Liver (tissue), 3 donors: ENCODE measurements at regions not wholly inside any gene's neighbourhood (a gene's known extent, or its start where the extent isn't known, plus 50 kb on each side); places are given as distances from the start of the nearest gene placed in this dataset.

Source experiments
- FOXA2 ChIP-seq: IDR thresholded peaks from 2 replicates; pipeline ENCODE4 v1.6.1; 2016; ENCODE audit warnings: antibody characterized with exemption
- GABPA ChIP-seq, 2 donors: IDR thresholded peaks in 1 of 2; conservative IDR thresholded peaks in 1 of 2; 2 replicates each; pipeline ENCODE4 v1.6.1; 2016; ENCODE audit warnings: antibody characterized with exemption in 2 of 2, mild to moderate bottlenecking in 1 of 2, moderate library complexity in 1 of 2
- HNF4G ChIP-seq: IDR thresholded peaks from 2 replicates; pipeline ENCODE4 v1.6.1; 2016; ENCODE audit warnings: antibody characterized with exemption
- JUND ChIP-seq, 2 donors: IDR thresholded peaks; 2 replicates each; pipeline ENCODE4 v1.6.1; 2016; ENCODE audit warnings: antibody characterized with exemption in 2 of 2
- NR2F2 ChIP-seq: IDR thresholded peaks from 2 replicates; pipeline ENCODE4 v1.6.1; 2016; ENCODE audit warnings: antibody characterized with exemption
- TF ChIP-seq, protein P1 (sequence below): IDR thresholded peaks from 2 replicates; pipeline ENCODE4 v1.6.1; 2016; ENCODE audit warnings: antibody characterized with exemption, mild to moderate bottlenecking
- TF ChIP-seq, protein P2 (sequence below): fragments of 150-350 bp; IDR thresholded peaks from 2 replicates; pipeline ENCODE4 v1.5.1; 2017; ENCODE audit warnings: improper control_type of control experiment, low read depth, low read length; ENCODE audit not compliant: missing input control
- donor health status: healthy.
- donor health status: healthy.

GRCh38 chr2:38427054-38427453 lies 50.0 kb upstream of the ATL2 start (continued):
- TF ChIP-seq, protein P1, sequence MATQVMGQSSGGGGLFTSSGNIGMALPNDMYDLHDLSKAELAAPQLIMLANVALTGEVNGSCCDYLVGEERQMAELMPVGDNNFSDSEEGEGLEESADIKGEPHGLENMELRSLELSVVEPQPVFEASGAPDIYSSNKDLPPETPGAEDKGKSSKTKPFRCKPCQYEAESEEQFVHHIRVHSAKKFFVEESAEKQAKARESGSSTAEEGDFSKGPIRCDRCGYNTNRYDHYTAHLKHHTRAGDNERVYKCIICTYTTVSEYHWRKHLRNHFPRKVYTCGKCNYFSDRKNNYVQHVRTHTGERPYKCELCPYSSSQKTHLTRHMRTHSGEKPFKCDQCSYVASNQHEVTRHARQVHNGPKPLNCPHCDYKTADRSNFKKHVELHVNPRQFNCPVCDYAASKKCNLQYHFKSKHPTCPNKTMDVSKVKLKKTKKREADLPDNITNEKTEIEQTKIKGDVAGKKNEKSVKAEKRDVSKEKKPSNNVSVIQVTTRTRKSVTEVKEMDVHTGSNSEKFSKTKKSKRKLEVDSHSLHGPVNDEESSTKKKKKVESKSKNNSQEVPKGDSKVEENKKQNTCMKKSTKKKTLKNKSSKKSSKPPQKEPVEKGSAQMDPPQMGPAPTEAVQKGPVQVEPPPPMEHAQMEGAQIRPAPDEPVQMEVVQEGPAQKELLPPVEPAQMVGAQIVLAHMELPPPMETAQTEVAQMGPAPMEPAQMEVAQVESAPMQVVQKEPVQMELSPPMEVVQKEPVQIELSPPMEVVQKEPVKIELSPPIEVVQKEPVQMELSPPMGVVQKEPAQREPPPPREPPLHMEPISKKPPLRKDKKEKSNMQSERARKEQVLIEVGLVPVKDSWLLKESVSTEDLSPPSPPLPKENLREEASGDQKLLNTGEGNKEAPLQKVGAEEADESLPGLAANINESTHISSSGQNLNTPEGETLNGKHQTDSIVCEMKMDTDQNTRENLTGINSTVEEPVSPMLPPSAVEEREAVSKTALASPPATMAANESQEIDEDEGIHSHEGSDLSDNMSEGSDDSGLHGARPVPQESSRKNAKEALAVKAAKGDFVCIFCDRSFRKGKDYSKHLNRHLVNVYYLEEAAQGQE: no peak
- TF ChIP-seq NR2F2 (no peak), JUND (IDR thresholded peaks at IDR 0.05) (no peak), GABPA (IDR thresholded peaks at IDR 0.05 in 1 of 2, conservative IDR thresholded peaks at IDR 0.05 in 1 of 2) (no peak), FOXA2 (no peak), HNF4G (no peak)
- TF ChIP-seq, protein P2, sequence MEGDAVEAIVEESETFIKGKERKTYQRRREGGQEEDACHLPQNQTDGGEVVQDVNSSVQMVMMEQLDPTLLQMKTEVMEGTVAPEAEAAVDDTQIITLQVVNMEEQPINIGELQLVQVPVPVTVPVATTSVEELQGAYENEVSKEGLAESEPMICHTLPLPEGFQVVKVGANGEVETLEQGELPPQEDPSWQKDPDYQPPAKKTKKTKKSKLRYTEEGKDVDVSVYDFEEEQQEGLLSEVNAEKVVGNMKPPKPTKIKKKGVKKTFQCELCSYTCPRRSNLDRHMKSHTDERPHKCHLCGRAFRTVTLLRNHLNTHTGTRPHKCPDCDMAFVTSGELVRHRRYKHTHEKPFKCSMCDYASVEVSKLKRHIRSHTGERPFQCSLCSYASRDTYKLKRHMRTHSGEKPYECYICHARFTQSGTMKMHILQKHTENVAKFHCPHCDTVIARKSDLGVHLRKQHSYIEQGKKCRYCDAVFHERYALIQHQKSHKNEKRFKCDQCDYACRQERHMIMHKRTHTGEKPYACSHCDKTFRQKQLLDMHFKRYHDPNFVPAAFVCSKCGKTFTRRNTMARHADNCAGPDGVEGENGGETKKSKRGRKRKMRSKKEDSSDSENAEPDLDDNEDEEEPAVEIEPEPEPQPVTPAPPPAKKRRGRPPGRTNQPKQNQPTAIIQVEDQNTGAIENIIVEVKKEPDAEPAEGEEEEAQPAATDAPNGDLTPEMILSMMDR: no peak
